ENCODE measurements at regions not wholly inside any gene's neighbourhood (a gene's known extent, or its start where the extent isn't known, plus 50 kb on each side); places are given as distances from the start of the nearest gene placed in this dataset.

GRCh38 chr1:187952446-187952845 is 1123.7 kb downstream of the PLA2G4A start:
- H3K27me3 ChIP-seq (replicated peaks; ENCODE audit: control insufficient read depth, insufficient read depth, low read length): no peaks in the 10 kb centered on the region
- no peak overlapping the region for H3K4me3 ChIP-seq (replicated peaks; ENCODE audit: low read depth, low read length)
- H3K36me3 ChIP-seq (ENCODE audit: control insufficient read depth, insufficient read depth, low read length): no peaks in the 10 kb centered on the region
- no peak for DNase-seq (ENCODE audit: extremely low read depth, insufficient read length)
- TF ChIP-seq CTCF (IDR thresholded peaks at IDR 0.05; ENCODE audit: insufficient read depth, low read length, poor library complexity, severe bottlenecking): no peak

GRCh38 chr1:187956975-187957374 is 1128.2 kb downstream of the PLA2G4A start:
- H3K4me3 ChIP-seq (replicated peaks; ENCODE audit: low read depth, low read length): no peak overlapping the region
- no peaks in the 10 kb centered on the region for H3K27me3 ChIP-seq (replicated peaks; ENCODE audit: control insufficient read depth, insufficient read depth, low read length)
- no peak for TF ChIP-seq CTCF (IDR thresholded peaks at IDR 0.05; ENCODE audit: insufficient read depth, low read length, poor library complexity, severe bottlenecking)
- H3K36me3 ChIP-seq (ENCODE audit: control insufficient read depth, insufficient read depth, low read length): no peaks in the 10 kb centered on the region
- no peak for DNase-seq (ENCODE audit: extremely low read depth, insufficient read length)

GRCh38 chr1:187958207-187958606 is 1129.5 kb downstream of the PLA2G4A start:
- Histone ChIP-seq H3K4me3 (replicated peaks; ENCODE audit: low read depth, low read length) (no peak overlapping the region), H3K36me3 (ENCODE audit: control insufficient read depth, insufficient read depth, low read length) (no peaks in the 10 kb centered on the region), H3K27me3 (replicated peaks; ENCODE audit: control insufficient read depth, insufficient read depth, low read length) (no peaks in the 10 kb centered on the region)
- DNase-seq (ENCODE audit: extremely low read depth, insufficient read length): no peak
- no peak for TF ChIP-seq CTCF (IDR thresholded peaks at IDR 0.05; ENCODE audit: insufficient read depth, low read length, poor library complexity, severe bottlenecking)

GRCh38 chr1:187959062-187959461 is 1130.3 kb downstream of the PLA2G4A start:
- no peaks in the 10 kb centered on the region for H3K36me3 ChIP-seq (ENCODE audit: control insufficient read depth, insufficient read depth, low read length)
- no peak overlapping the region for H3K4me3 ChIP-seq (replicated peaks; ENCODE audit: low read depth, low read length)
- H3K27me3 ChIP-seq (replicated peaks; ENCODE audit: control insufficient read depth, insufficient read depth, low read length): no peaks in the 10 kb centered on the region
- no peak for DNase-seq (ENCODE audit: extremely low read depth, insufficient read length)
- TF ChIP-seq CTCF (IDR thresholded peaks at IDR 0.05; ENCODE audit: insufficient read depth, low read length, poor library complexity, severe bottlenecking): no peak

- no peak for DNase-seq (ENCODE audit: extremely low read depth, insufficient read length)
- TF ChIP-seq CTCF (IDR thresholded peaks at IDR 0.05; ENCODE audit: insufficient read depth, low read length, poor library complexity, severe bottlenecking): no peak
- Histone ChIP-seq H3K4me3 (replicated peaks; ENCODE audit: low read depth, low read length) (no peak overlapping the region), H3K36me3 (ENCODE audit: control insufficient read depth, insufficient read depth, low read length) (no peaks in the 10 kb centered on the region), H3K27me3 (replicated peaks; ENCODE audit: control insufficient read depth, insufficient read depth, low read length) (no peaks in the 10 kb centered on the region)
Measured at GRCh38 chr1:187960125-187960638, 1131.4 kb downstream of the PLA2G4A start.

GRCh38 chr1:187961895-187962294 is 1133.1 kb downstream of the PLA2G4A start:
- Histone ChIP-seq H3K4me3 (replicated peaks; ENCODE audit: low read depth, low read length) (no peak overlapping the region), H3K36me3 (ENCODE audit: control insufficient read depth, insufficient read depth, low read length) (no peaks in the 10 kb centered on the region), H3K27me3 (replicated peaks; ENCODE audit: control insufficient read depth, insufficient read depth, low read length) (no peaks in the 10 kb centered on the region)
- no peak for TF ChIP-seq CTCF (IDR thresholded peaks at IDR 0.05; ENCODE audit: insufficient read depth, low read length, poor library complexity, severe bottlenecking)
- DNase-seq (ENCODE audit: extremely low read depth, insufficient read length): no peak

All from GM06990 (cell line).